DOHH2 (cell line): ENCODE measurements at regions not wholly inside any gene's neighbourhood (a gene's known extent, or its start where the extent isn't known, plus 50 kb on each side); places are given as distances from the start of the nearest gene placed in this dataset.

ENCODE experiments used
- EZH2phosphoT487 ChIP-seq: fragments of 200-600 bp; sonication (generic); IDR thresholded peaks from 2 replicates; pipeline ENCODE4 v1.6.1; 2017; ENCODE audit warnings: borderline replicate concordance, mild to moderate bottlenecking, antibody characterized with exemption, low read length, moderate library complexity, mixed read lengths
- TF ChIP-seq, protein P1 (sequence below): fragments of 200-600 bp; sonication (generic); IDR thresholded peaks from one replicate; pipeline ENCODE4 v1.5.1; 2014; ENCODE audit warnings: antibody characterized with exemption, mild to moderate bottlenecking, low read depth, low read length; ENCODE audit not compliant: poor library complexity, severe bottlenecking

DNA sequence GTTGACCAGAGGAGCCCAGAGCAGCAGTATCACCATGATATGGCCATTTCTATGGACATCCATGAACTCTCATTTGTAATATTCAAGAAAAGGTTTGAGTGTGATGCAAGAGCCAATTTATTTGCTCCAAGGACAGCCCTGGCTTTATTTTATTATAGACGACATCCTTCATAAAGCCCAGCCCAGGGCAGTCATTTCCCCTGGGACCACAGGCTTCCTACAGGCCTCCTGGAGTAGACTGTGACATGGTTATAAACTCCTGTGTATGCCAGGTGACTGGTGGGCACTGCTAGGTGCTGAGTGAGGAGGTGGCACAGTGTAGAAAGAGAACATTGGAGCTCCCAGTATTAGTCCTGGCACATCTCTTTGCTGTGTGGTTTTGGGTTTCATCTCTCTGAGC, 120.9 kb downstream of the UTP18 start:
- TF ChIP-seq, protein P1, sequence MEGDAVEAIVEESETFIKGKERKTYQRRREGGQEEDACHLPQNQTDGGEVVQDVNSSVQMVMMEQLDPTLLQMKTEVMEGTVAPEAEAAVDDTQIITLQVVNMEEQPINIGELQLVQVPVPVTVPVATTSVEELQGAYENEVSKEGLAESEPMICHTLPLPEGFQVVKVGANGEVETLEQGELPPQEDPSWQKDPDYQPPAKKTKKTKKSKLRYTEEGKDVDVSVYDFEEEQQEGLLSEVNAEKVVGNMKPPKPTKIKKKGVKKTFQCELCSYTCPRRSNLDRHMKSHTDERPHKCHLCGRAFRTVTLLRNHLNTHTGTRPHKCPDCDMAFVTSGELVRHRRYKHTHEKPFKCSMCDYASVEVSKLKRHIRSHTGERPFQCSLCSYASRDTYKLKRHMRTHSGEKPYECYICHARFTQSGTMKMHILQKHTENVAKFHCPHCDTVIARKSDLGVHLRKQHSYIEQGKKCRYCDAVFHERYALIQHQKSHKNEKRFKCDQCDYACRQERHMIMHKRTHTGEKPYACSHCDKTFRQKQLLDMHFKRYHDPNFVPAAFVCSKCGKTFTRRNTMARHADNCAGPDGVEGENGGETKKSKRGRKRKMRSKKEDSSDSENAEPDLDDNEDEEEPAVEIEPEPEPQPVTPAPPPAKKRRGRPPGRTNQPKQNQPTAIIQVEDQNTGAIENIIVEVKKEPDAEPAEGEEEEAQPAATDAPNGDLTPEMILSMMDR, result no peak
- TF ChIP-seq EZH2phosphoT487, result no peak
